ENCODE measurements at regions not wholly inside any gene's neighbourhood (a gene's known extent, or its start where the extent isn't known, plus 50 kb on each side); places are given as distances from the start of the nearest gene placed in this dataset.

DNA sequence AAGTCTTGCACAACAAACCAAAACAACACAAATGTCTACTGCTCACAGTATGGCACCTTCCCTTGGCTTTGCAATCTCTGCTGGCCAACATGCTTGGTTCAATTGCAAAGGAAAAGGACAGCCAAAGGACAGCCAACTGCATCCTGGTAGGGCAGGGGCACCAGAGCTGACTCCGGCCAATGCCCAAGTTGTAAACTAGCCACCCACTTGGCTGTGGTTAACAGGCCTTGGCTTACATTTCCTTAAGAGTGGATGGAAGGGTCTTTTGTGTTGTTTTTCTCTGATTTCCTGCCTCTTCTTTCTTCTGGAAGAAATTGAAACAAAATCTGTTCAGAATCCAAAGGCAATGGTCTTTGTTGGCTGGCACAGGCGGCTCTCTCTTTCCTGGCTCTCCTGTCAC, 119.1 kb upstream of the TRIB2 start:
- no peak overlapping the region for H3K4me3 ChIP-seq (ENCODE audit: low read depth, low read length)
- TF ChIP-seq MYC (IDR thresholded peaks at IDR 0.05; ENCODE audit: low read depth, low read length) (no peak), POLR2A (IDR thresholded peaks at IDR 0.05; ENCODE audit: extremely low read depth, insufficient read length) (no peak)
- TF ChIP-seq, protein P1, sequence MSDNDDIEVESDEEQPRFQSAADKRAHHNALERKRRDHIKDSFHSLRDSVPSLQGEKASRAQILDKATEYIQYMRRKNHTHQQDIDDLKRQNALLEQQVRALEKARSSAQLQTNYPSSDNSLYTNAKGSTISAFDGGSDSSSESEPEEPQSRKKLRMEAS (IDR thresholded peaks at IDR 0.05; ENCODE audit: low read depth, low read length) = no peak
- TF ChIP-seq, protein P2, sequence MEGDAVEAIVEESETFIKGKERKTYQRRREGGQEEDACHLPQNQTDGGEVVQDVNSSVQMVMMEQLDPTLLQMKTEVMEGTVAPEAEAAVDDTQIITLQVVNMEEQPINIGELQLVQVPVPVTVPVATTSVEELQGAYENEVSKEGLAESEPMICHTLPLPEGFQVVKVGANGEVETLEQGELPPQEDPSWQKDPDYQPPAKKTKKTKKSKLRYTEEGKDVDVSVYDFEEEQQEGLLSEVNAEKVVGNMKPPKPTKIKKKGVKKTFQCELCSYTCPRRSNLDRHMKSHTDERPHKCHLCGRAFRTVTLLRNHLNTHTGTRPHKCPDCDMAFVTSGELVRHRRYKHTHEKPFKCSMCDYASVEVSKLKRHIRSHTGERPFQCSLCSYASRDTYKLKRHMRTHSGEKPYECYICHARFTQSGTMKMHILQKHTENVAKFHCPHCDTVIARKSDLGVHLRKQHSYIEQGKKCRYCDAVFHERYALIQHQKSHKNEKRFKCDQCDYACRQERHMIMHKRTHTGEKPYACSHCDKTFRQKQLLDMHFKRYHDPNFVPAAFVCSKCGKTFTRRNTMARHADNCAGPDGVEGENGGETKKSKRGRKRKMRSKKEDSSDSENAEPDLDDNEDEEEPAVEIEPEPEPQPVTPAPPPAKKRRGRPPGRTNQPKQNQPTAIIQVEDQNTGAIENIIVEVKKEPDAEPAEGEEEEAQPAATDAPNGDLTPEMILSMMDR (IDR thresholded peaks at IDR 0.05; ENCODE audit: low read depth, low read length) = no peak
- DNase-seq (ENCODE audit: low read depth) = no peak

DNA sequence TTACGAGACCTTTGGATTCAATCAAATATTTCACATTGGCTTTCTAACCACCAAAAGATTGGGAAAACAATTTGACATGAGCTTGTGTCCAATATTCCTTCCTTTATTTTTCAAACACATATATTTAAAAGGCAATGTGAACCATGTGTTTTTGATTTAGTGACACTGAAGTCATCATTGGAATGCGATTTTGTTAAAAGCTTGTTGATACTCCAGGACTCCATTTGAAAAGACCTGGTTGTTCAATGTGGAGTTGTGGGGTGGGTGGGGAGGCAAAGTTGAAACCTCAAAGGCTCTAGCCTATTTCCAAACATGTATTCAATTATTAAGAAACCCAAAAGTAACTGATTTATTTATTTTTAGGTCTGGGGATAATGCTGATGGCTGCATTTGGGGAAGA, 114.1 kb upstream of the TRIB2 start:
- TF ChIP-seq, protein P2 (IDR thresholded peaks at IDR 0.05; ENCODE audit: low read depth, low read length) = no peak
- TF ChIP-seq, protein P1 (IDR thresholded peaks at IDR 0.05; ENCODE audit: low read depth, low read length) = no peak
- no peak for TF ChIP-seq MYC (IDR thresholded peaks at IDR 0.05; ENCODE audit: low read depth, low read length)
- no peak for TF ChIP-seq POLR2A (IDR thresholded peaks at IDR 0.05; ENCODE audit: extremely low read depth, insufficient read length)
- H3K4me3 ChIP-seq (ENCODE audit: low read depth, low read length) = no peak overlapping the region
- DNase-seq (ENCODE audit: low read depth) = no peak

DNA sequence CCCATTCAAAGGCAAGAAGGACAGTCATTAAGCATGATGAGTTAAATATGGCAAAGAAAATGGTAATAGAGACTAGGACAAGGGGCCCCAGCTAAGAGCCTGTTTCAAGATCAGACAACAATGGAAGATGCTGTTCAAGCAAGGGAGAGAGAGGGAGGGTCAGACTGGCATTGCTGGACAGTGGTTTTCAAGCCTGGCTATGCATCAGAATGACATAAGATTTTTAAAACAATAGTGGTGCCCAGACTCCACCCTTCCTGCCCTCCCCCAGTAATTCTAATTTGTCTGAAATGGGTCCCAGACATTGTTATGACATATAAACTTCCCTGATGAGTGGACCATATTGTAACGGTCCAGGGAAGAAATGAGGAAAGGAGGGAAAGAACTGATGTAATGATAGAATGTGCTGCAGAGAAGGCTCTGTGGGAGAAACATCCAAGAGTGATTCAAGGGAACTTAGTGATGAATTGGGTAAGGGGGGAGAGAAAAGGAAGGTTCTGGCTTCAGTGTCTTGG, 112.9 kb upstream of the TRIB2 start:
- TF ChIP-seq MYC (IDR thresholded peaks at IDR 0.05; ENCODE audit: low read depth, low read length) = no peak
- TF ChIP-seq, protein P2 (IDR thresholded peaks at IDR 0.05; ENCODE audit: low read depth, low read length) = no peak
- TF ChIP-seq POLR2A (IDR thresholded peaks at IDR 0.05; ENCODE audit: extremely low read depth, insufficient read length) = no peak
- TF ChIP-seq, protein P1 (IDR thresholded peaks at IDR 0.05; ENCODE audit: low read depth, low read length) = no peak
- no peak for DNase-seq (ENCODE audit: low read depth)
- H3K4me3 ChIP-seq (ENCODE audit: low read depth, low read length) = no peak overlapping the region

DNA sequence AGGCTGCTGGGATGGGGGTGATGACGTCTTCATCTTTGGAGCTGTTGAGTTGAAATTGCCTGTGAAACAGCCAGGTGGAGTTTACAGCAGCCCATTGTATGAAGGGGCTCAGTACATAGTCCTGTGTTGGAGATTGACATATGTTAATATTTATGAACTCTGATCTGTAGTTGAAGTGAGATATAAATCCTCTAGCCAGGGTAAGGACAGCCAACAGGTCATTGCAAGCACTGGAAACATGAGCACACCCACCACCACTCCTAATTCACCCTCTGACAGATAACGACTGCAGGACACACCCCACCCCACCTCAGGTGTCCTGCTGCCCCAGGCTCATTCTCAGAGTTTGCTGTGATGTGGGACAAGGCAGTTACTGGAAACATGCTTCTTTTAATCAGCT, 112.4 kb upstream of the TRIB2 start:
- no peak for DNase-seq (ENCODE audit: low read depth)
- H3K4me3 ChIP-seq (ENCODE audit: low read depth, low read length) = no peak overlapping the region
- TF ChIP-seq MYC (IDR thresholded peaks at IDR 0.05; ENCODE audit: low read depth, low read length) = no peak
- TF ChIP-seq, protein P1 (IDR thresholded peaks at IDR 0.05; ENCODE audit: low read depth, low read length) = no peak
- TF ChIP-seq, protein P2 (IDR thresholded peaks at IDR 0.05; ENCODE audit: low read depth, low read length) = no peak

DNA sequence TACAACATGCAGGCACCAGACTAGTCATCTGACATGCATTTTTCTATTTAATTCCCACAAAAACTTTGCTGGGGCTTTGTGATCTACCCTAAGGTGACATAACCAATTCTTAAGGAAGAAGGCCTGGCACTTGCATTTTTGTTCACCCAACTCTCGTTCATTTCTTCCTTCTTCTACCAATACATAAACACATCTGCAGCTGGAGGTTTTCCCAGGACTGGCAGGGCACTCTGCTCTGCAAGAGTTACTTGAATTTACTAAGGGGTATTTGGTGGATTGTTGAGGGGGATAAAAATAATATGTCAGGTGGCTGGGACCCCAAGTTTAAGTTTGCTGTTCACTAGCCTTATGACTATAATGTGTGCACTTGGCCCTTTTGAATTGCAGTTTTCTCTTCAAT, 111.4 kb upstream of the TRIB2 start:
- no peak for DNase-seq (ENCODE audit: low read depth)
- no peak for TF ChIP-seq MYC (IDR thresholded peaks at IDR 0.05; ENCODE audit: low read depth, low read length)
- TF ChIP-seq, protein P1 (IDR thresholded peaks at IDR 0.05; ENCODE audit: low read depth, low read length) = no peak
- H3K4me3 ChIP-seq (ENCODE audit: low read depth, low read length) = no peak overlapping the region

DNA sequence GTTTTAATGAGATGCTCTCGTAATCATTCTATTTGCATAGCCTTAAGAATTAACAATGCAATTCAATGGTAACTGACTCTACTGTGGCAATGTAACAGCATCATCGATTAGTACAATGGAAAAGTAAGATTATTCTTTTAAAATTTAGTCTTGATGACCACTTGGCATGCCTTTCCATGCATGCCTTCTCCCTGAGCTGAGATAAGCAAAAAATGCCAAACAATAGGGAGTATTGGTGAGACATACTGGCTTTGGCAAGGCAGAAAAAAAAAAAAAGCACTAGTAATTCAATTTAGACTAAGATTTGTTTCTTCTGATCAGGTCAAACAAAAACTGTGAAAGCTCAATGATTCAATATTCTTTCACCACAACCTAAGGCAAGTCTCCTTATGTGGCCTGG, 110.8 kb upstream of the TRIB2 start:
- no peak for TF ChIP-seq MYC (IDR thresholded peaks at IDR 0.05; ENCODE audit: low read depth, low read length)
- TF ChIP-seq, protein P2 (IDR thresholded peaks at IDR 0.05; ENCODE audit: low read depth, low read length) = no peak
- no peak for TF ChIP-seq POLR2A (IDR thresholded peaks at IDR 0.05; ENCODE audit: extremely low read depth, insufficient read length)
- TF ChIP-seq, protein P1 (IDR thresholded peaks at IDR 0.05; ENCODE audit: low read depth, low read length) = no peak
- DNase-seq (ENCODE audit: low read depth) = no peak
- H3K4me3 ChIP-seq (ENCODE audit: low read depth, low read length) = no peak overlapping the region
